ENCODE measurements at regions not wholly inside any gene's neighbourhood (a gene's known extent, or its start where the extent isn't known, plus 50 kb on each side); places are given as distances from the start of the nearest gene placed in this dataset.

DNA sequence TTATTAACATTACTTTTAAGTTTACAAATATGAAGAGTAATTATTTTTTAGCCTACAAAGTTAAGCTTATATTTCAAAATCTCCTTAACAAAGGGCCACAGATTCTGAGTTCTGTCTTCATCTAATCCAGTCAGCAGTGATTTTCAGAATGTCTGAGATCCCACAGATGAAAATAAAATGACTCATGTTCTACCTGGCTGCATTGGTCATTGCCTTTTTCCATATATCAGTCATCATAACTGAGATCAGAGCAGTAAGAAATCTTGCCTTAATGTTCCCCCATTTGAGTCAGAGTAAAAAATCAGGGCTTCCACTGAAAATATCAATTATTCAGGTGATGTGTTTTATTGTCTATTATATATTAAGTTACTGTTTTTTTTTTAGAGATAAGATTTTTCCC is 416.1 kb downstream of the MRPL39 start:
- Histone ChIP-seq H3K79me2 (ENCODE audit: insufficient read depth, low read length) (no peaks in the 10 kb centered on the region), H3K4me1 (ENCODE audit: insufficient read depth, low read length, poor library complexity, severe bottlenecking) (no peaks in the 10 kb centered on the region), H3F3A (ENCODE audit: low read depth) (no peaks in the 10 kb centered on the region), H3K9ac (ENCODE audit: low read depth, low read length, poor library complexity, severe bottlenecking) (no peak overlapping the region), H3K9me2 (replicated peaks; ENCODE audit: low read depth, low read length) (no peaks in the 10 kb centered on the region), H2AFZ (ENCODE audit: low read length) (no peak overlapping the region), H3K27me3 (ENCODE audit: insufficient read depth, low read length, poor library complexity, severe bottlenecking) (no peaks in the 10 kb centered on the region), H3K4me3 (ENCODE audit: low read length, poor library complexity, severe bottlenecking) (no peak overlapping the region), H3K9me3 (ENCODE audit: insufficient read depth, low read depth, low read length) (no peaks in the 10 kb centered on the region), H3K4me2 (ENCODE audit: low read depth, low read length, poor library complexity, severe bottlenecking) (no peak overlapping the region), H4K20me1 (ENCODE audit: insufficient read depth, low read length, poor library complexity, severe bottlenecking) (no peaks in the 10 kb centered on the region), H3K36me3 (ENCODE audit: insufficient read depth, low read length) (no peaks in the 10 kb centered on the region)
- no peak for TF ChIP-seq EZH2phosphoT487 (IDR thresholded peaks at IDR 0.05; ENCODE audit: borderline replicate concordance)
- TF ChIP-seq, protein P1, sequence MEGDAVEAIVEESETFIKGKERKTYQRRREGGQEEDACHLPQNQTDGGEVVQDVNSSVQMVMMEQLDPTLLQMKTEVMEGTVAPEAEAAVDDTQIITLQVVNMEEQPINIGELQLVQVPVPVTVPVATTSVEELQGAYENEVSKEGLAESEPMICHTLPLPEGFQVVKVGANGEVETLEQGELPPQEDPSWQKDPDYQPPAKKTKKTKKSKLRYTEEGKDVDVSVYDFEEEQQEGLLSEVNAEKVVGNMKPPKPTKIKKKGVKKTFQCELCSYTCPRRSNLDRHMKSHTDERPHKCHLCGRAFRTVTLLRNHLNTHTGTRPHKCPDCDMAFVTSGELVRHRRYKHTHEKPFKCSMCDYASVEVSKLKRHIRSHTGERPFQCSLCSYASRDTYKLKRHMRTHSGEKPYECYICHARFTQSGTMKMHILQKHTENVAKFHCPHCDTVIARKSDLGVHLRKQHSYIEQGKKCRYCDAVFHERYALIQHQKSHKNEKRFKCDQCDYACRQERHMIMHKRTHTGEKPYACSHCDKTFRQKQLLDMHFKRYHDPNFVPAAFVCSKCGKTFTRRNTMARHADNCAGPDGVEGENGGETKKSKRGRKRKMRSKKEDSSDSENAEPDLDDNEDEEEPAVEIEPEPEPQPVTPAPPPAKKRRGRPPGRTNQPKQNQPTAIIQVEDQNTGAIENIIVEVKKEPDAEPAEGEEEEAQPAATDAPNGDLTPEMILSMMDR (conservative IDR thresholded peaks at IDR 0.05; ENCODE audit: low read length): no peak

DNA sequence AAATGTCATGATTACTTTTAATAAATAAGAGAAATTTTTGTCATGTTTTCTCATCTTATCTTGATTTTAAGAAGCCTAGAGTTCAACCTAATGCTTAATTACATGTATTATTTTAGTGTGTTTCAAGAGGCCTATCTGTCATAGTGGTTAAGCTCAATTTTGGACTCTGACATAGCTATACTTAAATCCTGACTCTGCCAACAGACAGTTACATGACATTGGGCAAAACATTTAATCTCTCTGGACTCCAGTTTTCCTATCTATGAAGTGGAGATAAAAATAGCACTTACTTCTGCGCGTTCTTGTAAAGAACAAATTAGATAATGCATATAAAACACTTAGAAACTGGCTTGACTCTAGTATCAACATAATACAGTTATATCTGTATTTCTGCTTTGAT is 417.8 kb downstream of the MRPL39 start:
- no peaks in the 10 kb centered on the region for H3F3A ChIP-seq (ENCODE audit: low read depth)
- no peaks in the 10 kb centered on the region for H3K9me3 ChIP-seq (ENCODE audit: insufficient read depth, low read depth, low read length)
- H3K4me1 ChIP-seq (ENCODE audit: insufficient read depth, low read length, poor library complexity, severe bottlenecking): no peaks in the 10 kb centered on the region
- H3K79me2 ChIP-seq (ENCODE audit: insufficient read depth, low read length): no peaks in the 10 kb centered on the region
- no peaks in the 10 kb centered on the region for H3K36me3 ChIP-seq (ENCODE audit: insufficient read depth, low read length)
- no peak overlapping the region for H3K9ac ChIP-seq (ENCODE audit: low read depth, low read length, poor library complexity, severe bottlenecking)
- TF ChIP-seq, protein P1 (conservative IDR thresholded peaks at IDR 0.05; ENCODE audit: low read length): no peak
- TF ChIP-seq EZH2phosphoT487 (IDR thresholded peaks at IDR 0.05; ENCODE audit: borderline replicate concordance): no peak
- H3K4me2 ChIP-seq (ENCODE audit: low read depth, low read length, poor library complexity, severe bottlenecking): no peak overlapping the region
- no peak overlapping the region for H2AFZ ChIP-seq (ENCODE audit: low read length)
- H3K9me2 ChIP-seq (replicated peaks; ENCODE audit: low read depth, low read length): no peaks in the 10 kb centered on the region
- no peak overlapping the region for H3K4me3 ChIP-seq (ENCODE audit: low read length, poor library complexity, severe bottlenecking)
- no peaks in the 10 kb centered on the region for H3K27me3 ChIP-seq (ENCODE audit: insufficient read depth, low read length, poor library complexity, severe bottlenecking)
- H4K20me1 ChIP-seq (ENCODE audit: insufficient read depth, low read length, poor library complexity, severe bottlenecking): no peaks in the 10 kb centered on the region

DNA sequence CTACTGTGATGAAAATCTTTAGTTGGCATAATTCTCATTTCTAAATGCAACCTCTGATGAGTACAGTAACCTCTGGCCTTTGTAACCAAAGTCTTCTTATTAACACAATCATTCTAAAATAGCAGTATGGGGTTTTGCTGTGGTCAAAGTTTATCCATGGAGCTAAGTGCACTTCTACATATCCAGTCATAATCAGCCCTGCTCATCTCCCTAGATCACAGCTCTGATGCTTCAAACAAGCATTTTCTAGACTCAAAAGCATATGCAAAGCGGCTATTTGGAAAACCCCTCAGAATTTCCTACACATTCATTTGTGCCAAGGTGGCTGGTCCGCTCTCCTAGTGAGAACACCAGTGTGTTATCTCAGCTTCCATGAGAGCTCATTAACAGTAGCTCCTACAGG is 418.6 kb downstream of the MRPL39 start:
- no peaks in the 10 kb centered on the region for H3K9me2 ChIP-seq (replicated peaks; ENCODE audit: low read depth, low read length)
- H3K79me2 ChIP-seq (ENCODE audit: insufficient read depth, low read length): no peaks in the 10 kb centered on the region
- H3K27me3 ChIP-seq (ENCODE audit: insufficient read depth, low read length, poor library complexity, severe bottlenecking): no peaks in the 10 kb centered on the region

More for the DNA sequence above, 418.6 kb downstream of the MRPL39 start:
- Histone ChIP-seq H3K9ac (ENCODE audit: low read depth, low read length, poor library complexity, severe bottlenecking) (no peak overlapping the region), H3K4me1 (ENCODE audit: insufficient read depth, low read length, poor library complexity, severe bottlenecking) (no peaks in the 10 kb centered on the region), H3K36me3 (ENCODE audit: insufficient read depth, low read length) (no peaks in the 10 kb centered on the region), H3K9me3 (ENCODE audit: insufficient read depth, low read depth, low read length) (no peaks in the 10 kb centered on the region), H3F3A (ENCODE audit: low read depth) (no peaks in the 10 kb centered on the region), H3K4me3 (ENCODE audit: low read length, poor library complexity, severe bottlenecking) (no peak overlapping the region), H3K4me2 (ENCODE audit: low read depth, low read length, poor library complexity, severe bottlenecking) (no peak overlapping the region), H2AFZ (ENCODE audit: low read length) (no peak overlapping the region), H4K20me1 (ENCODE audit: insufficient read depth, low read length, poor library complexity, severe bottlenecking) (no peaks in the 10 kb centered on the region)
- no peak for TF ChIP-seq EZH2phosphoT487 (IDR thresholded peaks at IDR 0.05; ENCODE audit: borderline replicate concordance)
- TF ChIP-seq, protein P1 (conservative IDR thresholded peaks at IDR 0.05; ENCODE audit: low read length): no peak

All from Loucy (cell line).